ENCODE measurements at regions not wholly inside any gene's neighbourhood (a gene's known extent, or its start where the extent isn't known, plus 50 kb on each side); places are given as distances from the start of the nearest gene placed in this dataset.

- H2AK9ac ChIP-seq (replicated peaks; ENCODE audit: low read depth, low read length, poor library complexity): no peak overlapping the region
- BruUV-seq (replicated peaks): no TSS peak
- no peak overlapping the region for H3K56ac ChIP-seq (ENCODE audit: extremely low read depth, insufficient read depth, low read length)
- no peak overlapping the region for H3K23ac ChIP-seq (ENCODE audit: low read depth, low read length)
- no peak for ATAC-seq (ENCODE audit: low read depth)
- no peak for TF ChIP-seq BHLHE40 (IDR thresholded peaks at IDR 0.05; ENCODE audit: low read depth, low read length)
- TF ChIP-seq MAZ (IDR thresholded peaks at IDR 0.05; ENCODE audit: borderline replicate concordance, low read depth, low read length): no peak
- no peak for TF ChIP-seq ELK1 (IDR thresholded peaks at IDR 0.05; ENCODE audit: borderline replicate concordance, low read depth, low read length)
- no peak for TF ChIP-seq CEBPB (IDR thresholded peaks at IDR 0.05; ENCODE audit: low read depth, low read length)
- no peak for TF ChIP-seq NFE2L2 (IDR thresholded peaks at IDR 0.05; ENCODE audit: low read depth, low read length)
- TF ChIP-seq CHD1 (IDR thresholded peaks at IDR 0.05; ENCODE audit: low read depth, low read length): no peak
- TF ChIP-seq MAFK (IDR thresholded peaks at IDR 0.05; ENCODE audit: low read depth, low read length): no peak
- no peak for TF ChIP-seq POLR2A (IDR thresholded peaks at IDR 0.05; ENCODE audit: low read depth, low read length)
- no peak for TF ChIP-seq CTCF (conservative IDR thresholded peaks at IDR 0.05; ENCODE audit: low read depth, low read length)
- no peak for TF ChIP-seq RFX5 (IDR thresholded peaks at IDR 0.05; ENCODE audit: low read depth, low read length)
- TF ChIP-seq MXI1 (IDR thresholded peaks at IDR 0.05; ENCODE audit: borderline replicate concordance, low read depth, low read length): no peak
- no peak for TF ChIP-seq FOS (IDR thresholded peaks at IDR 0.05; ENCODE audit: low read depth, low read length)
- TF ChIP-seq SMC3 (IDR thresholded peaks at IDR 0.05; ENCODE audit: low read depth, low read length): no peak
- no peak for TF ChIP-seq RCOR1 (IDR thresholded peaks at IDR 0.05; ENCODE audit: insufficient replicate concordance, low read length)
- TF ChIP-seq, protein P1, sequence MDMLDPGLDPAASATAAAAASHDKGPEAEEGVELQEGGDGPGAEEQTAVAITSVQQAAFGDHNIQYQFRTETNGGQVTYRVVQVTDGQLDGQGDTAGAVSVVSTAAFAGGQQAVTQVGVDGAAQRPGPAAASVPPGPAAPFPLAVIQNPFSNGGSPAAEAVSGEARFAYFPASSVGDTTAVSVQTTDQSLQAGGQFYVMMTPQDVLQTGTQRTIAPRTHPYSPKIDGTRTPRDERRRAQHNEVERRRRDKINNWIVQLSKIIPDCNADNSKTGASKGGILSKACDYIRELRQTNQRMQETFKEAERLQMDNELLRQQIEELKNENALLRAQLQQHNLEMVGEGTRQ (IDR thresholded peaks at IDR 0.05; ENCODE audit: low read depth, low read length): no peak
- TF ChIP-seq RAD21 (IDR thresholded peaks at IDR 0.05; ENCODE audit: low read length): no peak
- H3K9me1 ChIP-seq (ENCODE audit: insufficient read depth, low read length): no peaks in the 10 kb centered on the region; the same call in 1 of the 2 replicates
- POLR2A ChIA-PET (ENCODE audit: unreplicated experiment): no interaction called here
- no peaks in the 10 kb centered on the region for H3K9me3 ChIP-seq (ENCODE audit: control insufficient read depth, insufficient read depth, low read length)
- no peaks in the 10 kb centered on the region for H4K20me1 ChIP-seq (ENCODE audit: insufficient read depth, low read length)
- H3K4ac ChIP-seq (ENCODE audit: low read depth, low read length): no peak overlapping the region
- H3K14ac ChIP-seq (replicated peaks; ENCODE audit: low read depth, low read length): no peak overlapping the region
- no peak overlapping the region for H4K91ac ChIP-seq (ENCODE audit: insufficient read depth, low read depth, low read length)
- H3K4me2 ChIP-seq (ENCODE audit: low read depth, low read length): no peak overlapping the region
- CTCF ChIA-PET: interaction anchor here (1.2 kb wide), 1 partner anchor 62 kb away, joined by 3 read pairs; no protein-coding TSS in a partner anchor
- H2AFZ ChIP-seq (replicated peaks; ENCODE audit: low read length, poor library complexity): no peak overlapping the region
- no peak overlapping the region for H2BK15ac ChIP-seq (ENCODE audit: low read depth, low read length)
- H4K8ac ChIP-seq (ENCODE audit: low read depth in 2 of 2, low read length in 2 of 2): no peak overlapping the region
- no peak for DNase-seq
- H3K27me3 ChIP-seq (ENCODE audit: control insufficient read depth, insufficient read depth, low read length): no peaks in the 10 kb centered on the region
- no peaks in the 10 kb centered on the region for H3K36me3 ChIP-seq (ENCODE audit: control insufficient read depth, insufficient read depth, low read length)
- no peak overlapping the region for H3K27ac ChIP-seq (ENCODE audit: insufficient read depth, low read length)
- H2AK5ac ChIP-seq (ENCODE audit: low read depth, low read length): no peak overlapping the region
- no peaks in the 10 kb centered on the region for H3K79me1 ChIP-seq (ENCODE audit: low read depth in 1 of 2, low read length in 2 of 2)
- H4K5ac ChIP-seq (ENCODE audit: low read depth, low read length): no peak overlapping the region
- intact Hi-C loops (cut with micrococcal nuclease) (no loop called here), dilution Hi-C loops (cut with HindIII; ENCODE audit: low sequenced_read_pairs, unreplicated experiment) (no loop called here), in situ Hi-C loops (cut with MboI; ENCODE audit: low sequenced_read_pairs) (no loop called here)
- peaks cover 6% of the 10 kb centered on the region; the same call in 1 of the 2 replicates for H3K4me1 ChIP-seq (ENCODE audit: control insufficient read depth, insufficient read depth, low read length)
- H2BK120ac ChIP-seq (ENCODE audit: low read depth, low read length): no peak overlapping the region
- no peak overlapping the region for H3K4me3 ChIP-seq (ENCODE audit: insufficient read depth, low read depth, low read length)
- H3K9ac ChIP-seq (ENCODE audit: low read depth, low read length): no peak overlapping the region
- no peak overlapping the region for H2BK20ac ChIP-seq (ENCODE audit: low read depth, low read length)
- no peak overlapping the region for H2BK5ac ChIP-seq (ENCODE audit: low read depth, low read length, poor library complexity, severe bottlenecking)
- H3K18ac ChIP-seq (ENCODE audit: low read depth, low read length): no peak overlapping the region
- no CpG with 5 or more reads among the region's 3 CpGs for WGBS, 2 experiments (ENCODE audit: extremely low coverage in 2 of 2, insufficient read length in 1 of 2)
These were observed 70.1 kb upstream of the CSRP2 start for GRCh38 chr12:76948879-76949278.
